ENCODE measurements at regions not wholly inside any gene's neighbourhood (a gene's known extent, or its start where the extent isn't known, plus 50 kb on each side); places are given as distances from the start of the nearest gene placed in this dataset.
"Not testable (repeated sequence)": the region's sequence is repeated elsewhere in the genome, so short reads cannot be mapped to it uniquely, and the experiment has no call there.

- not testable (repeated sequence) for DNase-seq; H3K36me3 ChIP-seq (ENCODE audit: control insufficient read depth, insufficient read depth, low read length); H3K4me1 ChIP-seq (ENCODE audit: control insufficient read depth, insufficient read depth, low read length); H3K4me3 ChIP-seq (ENCODE audit: low read length); H3K27ac ChIP-seq (ENCODE audit: low read length); H3K9me3 ChIP-seq (ENCODE audit: control insufficient read depth, low read depth, low read length); H3K27me3 ChIP-seq (ENCODE audit: control insufficient read depth, insufficient read depth, low read length)
- WGBS (ENCODE audit: insufficient coverage, low lambda C conversion rate): no CpG with 5 or more reads among the region's 11 CpGs
Observed at GRCh38 chr1:69102058-69102457, 465.7 kb upstream of the LRRC7 start.

- Histone ChIP-seq H3K36me3 (ENCODE audit: control insufficient read depth, insufficient read depth, low read length) (no peaks in the 10 kb centered on the region), H3K4me1 (ENCODE audit: control insufficient read depth, insufficient read depth, low read length) (no peaks in the 10 kb centered on the region), H3K9me3 (ENCODE audit: control insufficient read depth, low read depth, low read length) (no peaks in the 10 kb centered on the region), H3K27ac (ENCODE audit: low read length) (no peak overlapping the region), H3K4me3 (ENCODE audit: low read length) (no peak overlapping the region), H3K27me3 (ENCODE audit: control insufficient read depth, insufficient read depth, low read length) (no peaks in the 10 kb centered on the region)
- no peak for DNase-seq
Observed at GRCh38 chr1:69103213-69103612, 464.5 kb upstream of the LRRC7 start.

GRCh38 chr1:69103705-69104385 lies 463.9 kb upstream of the LRRC7 start:
- Histone ChIP-seq H3K4me3 (ENCODE audit: low read length) (no peak overlapping the region), H3K9me3 (ENCODE audit: control insufficient read depth, low read depth, low read length) (no peaks in the 10 kb centered on the region), H3K27ac (ENCODE audit: low read length) (no peak overlapping the region), H3K4me1 (ENCODE audit: control insufficient read depth, insufficient read depth, low read length) (no peaks in the 10 kb centered on the region), H3K27me3 (ENCODE audit: control insufficient read depth, insufficient read depth, low read length) (no peaks in the 10 kb centered on the region), H3K36me3 (ENCODE audit: control insufficient read depth, insufficient read depth, low read length) (no peaks in the 10 kb centered on the region)
- no peak for DNase-seq
- WGBS (ENCODE audit: insufficient coverage, low lambda C conversion rate): no CpG with 5 or more reads among the region's 2 CpGs

GRCh38 chr1:69104894-69105293 lies 462.8 kb upstream of the LRRC7 start:
- Histone ChIP-seq H3K27me3 (ENCODE audit: control insufficient read depth, insufficient read depth, low read length) (no peaks in the 10 kb centered on the region), H3K27ac (ENCODE audit: low read length) (no peak overlapping the region), H3K4me3 (ENCODE audit: low read length) (no peak overlapping the region), H3K9me3 (ENCODE audit: control insufficient read depth, low read depth, low read length) (no peaks in the 10 kb centered on the region), H3K4me1 (ENCODE audit: control insufficient read depth, insufficient read depth, low read length) (no peaks in the 10 kb centered on the region), H3K36me3 (ENCODE audit: control insufficient read depth, insufficient read depth, low read length) (no peaks in the 10 kb centered on the region)
- peak in 1 of 2 donors; percentile 2 for DNase-seq

GRCh38 chr1:69109277-69109676 lies 458.4 kb upstream of the LRRC7 start:
- H3K4me1 ChIP-seq (ENCODE audit: control insufficient read depth, insufficient read depth, low read length): no peaks in the 10 kb centered on the region
- no peak for DNase-seq
- no peaks in the 10 kb centered on the region for H3K9me3 ChIP-seq (ENCODE audit: control insufficient read depth, low read depth, low read length)
- H3K36me3 ChIP-seq (ENCODE audit: control insufficient read depth, insufficient read depth, low read length): no peaks in the 10 kb centered on the region
- no peak overlapping the region for H3K27ac ChIP-seq (ENCODE audit: low read length)
- no CpG with 5 or more reads among the region's 4 CpGs for WGBS (ENCODE audit: insufficient coverage, low lambda C conversion rate)
- H3K4me3 ChIP-seq (ENCODE audit: low read length): no peak overlapping the region
- H3K27me3 ChIP-seq (ENCODE audit: control insufficient read depth, insufficient read depth, low read length): no peaks in the 10 kb centered on the region

- no CpG with 5 or more reads among the region's 1 CpG for WGBS (ENCODE audit: insufficient coverage, low lambda C conversion rate)
- Histone ChIP-seq H3K36me3 (ENCODE audit: control insufficient read depth, insufficient read depth, low read length) (no peaks in the 10 kb centered on the region), H3K4me3 (ENCODE audit: low read length) (no peak overlapping the region), H3K27ac (ENCODE audit: low read length) (no peak overlapping the region), H3K9me3 (ENCODE audit: control insufficient read depth, low read depth, low read length) (no peaks in the 10 kb centered on the region), H3K4me1 (ENCODE audit: control insufficient read depth, insufficient read depth, low read length) (no peaks in the 10 kb centered on the region), H3K27me3 (ENCODE audit: control insufficient read depth, insufficient read depth, low read length) (no peaks in the 10 kb centered on the region)
- no peak for DNase-seq
Observed at GRCh38 chr1:69110851-69111250, 456.9 kb upstream of the LRRC7 start.

GRCh38 chr1:69120126-69120741 lies 447.5 kb upstream of the LRRC7 start:
- H3K4me3 ChIP-seq (ENCODE audit: low read length): not testable (repeated sequence)

GRCh38 chr1:69120817-69121216 lies 446.9 kb upstream of the LRRC7 start:
- Histone ChIP-seq H3K9me3 (ENCODE audit: control insufficient read depth, low read depth, low read length) (peaks cover 2% of the 10 kb centered on the region), H3K36me3 (ENCODE audit: control insufficient read depth, insufficient read depth, low read length) (no peaks in the 10 kb centered on the region), H3K27me3 (ENCODE audit: control insufficient read depth, insufficient read depth, low read length) (no peaks in the 10 kb centered on the region), H3K4me1 (ENCODE audit: control insufficient read depth, insufficient read depth, low read length) (no peaks in the 10 kb centered on the region), H3K27ac (ENCODE audit: low read length) (no peak overlapping the region), H3K4me3 (ENCODE audit: low read length) (no peak overlapping the region)
- 89% methylated on average over 1 of the region's 3 CpGs for WGBS (ENCODE audit: insufficient coverage, low lambda C conversion rate)
- DNase-seq: no peak

More at GRCh38 chr1:69120126-69120741, 447.5 kb upstream of the LRRC7 start:
- DNase-seq; H3K4me1 ChIP-seq (ENCODE audit: control insufficient read depth, insufficient read depth, low read length); H3K27ac ChIP-seq (ENCODE audit: low read length); H3K27me3 ChIP-seq (ENCODE audit: control insufficient read depth, insufficient read depth, low read length); H3K36me3 ChIP-seq (ENCODE audit: control insufficient read depth, insufficient read depth, low read length); H3K9me3 ChIP-seq (ENCODE audit: control insufficient read depth, low read depth, low read length): not testable (repeated sequence)
- WGBS (ENCODE audit: insufficient coverage, low lambda C conversion rate): no CpG with 5 or more reads among the region's 24 CpGs

- H3K4me1 ChIP-seq (ENCODE audit: control insufficient read depth, insufficient read depth, low read length): no peaks in the 10 kb centered on the region
- no peak overlapping the region for H3K27ac ChIP-seq (ENCODE audit: low read length)
- no peak for DNase-seq
- H3K27me3 ChIP-seq (ENCODE audit: control insufficient read depth, insufficient read depth, low read length): no peaks in the 10 kb centered on the region
- H3K4me3 ChIP-seq (ENCODE audit: low read length): no peak overlapping the region
- WGBS (ENCODE audit: insufficient coverage, low lambda C conversion rate): 60% methylated on average over 1 of the region's 1 CpG
- H3K9me3 ChIP-seq (ENCODE audit: control insufficient read depth, low read depth, low read length): peaks cover 2% of the 10 kb centered on the region
- H3K36me3 ChIP-seq (ENCODE audit: control insufficient read depth, insufficient read depth, low read length): no peaks in the 10 kb centered on the region
Observed at GRCh38 chr1:69121723-69122122, 446.0 kb upstream of the LRRC7 start.

GRCh38 chr1:69122373-69122772 lies 445.3 kb upstream of the LRRC7 start:
- Histone ChIP-seq H3K27me3 (ENCODE audit: control insufficient read depth, insufficient read depth, low read length) (no peaks in the 10 kb centered on the region), H3K4me3 (ENCODE audit: low read length) (no peak overlapping the region), H3K27ac (ENCODE audit: low read length) (no peak overlapping the region), H3K4me1 (ENCODE audit: control insufficient read depth, insufficient read depth, low read length) (no peaks in the 10 kb centered on the region), H3K36me3 (ENCODE audit: control insufficient read depth, insufficient read depth, low read length) (no peaks in the 10 kb centered on the region), H3K9me3 (ENCODE audit: control insufficient read depth, low read depth, low read length) (peaks cover 2% of the 10 kb centered on the region)
- DNase-seq: no peak
- 40% methylated on average over 1 of the region's 2 CpGs for WGBS (ENCODE audit: insufficient coverage, low lambda C conversion rate)

- Histone ChIP-seq H3K36me3 (ENCODE audit: control insufficient read depth, insufficient read depth, low read length) (no peaks in the 10 kb centered on the region), H3K27me3 (ENCODE audit: control insufficient read depth, insufficient read depth, low read length) (no peaks in the 10 kb centered on the region), H3K4me1 (ENCODE audit: control insufficient read depth, insufficient read depth, low read length) (no peaks in the 10 kb centered on the region), H3K9me3 (ENCODE audit: control insufficient read depth, low read depth, low read length) (peaks cover 2% of the 10 kb centered on the region), H3K27ac (ENCODE audit: low read length) (no peak overlapping the region), H3K4me3 (ENCODE audit: low read length) (no peak overlapping the region)
- no CpG with 5 or more reads among the region's 1 CpG for WGBS (ENCODE audit: insufficient coverage, low lambda C conversion rate)
- no peak for DNase-seq
Observed at GRCh38 chr1:69123486-69123885, 444.2 kb upstream of the LRRC7 start.

All from large intestine (tissue), 3 donors.